Fibroblast of lung (primary cell): ENCODE measurements at regions not wholly inside any gene's neighbourhood (a gene's known extent, or its start where the extent isn't known, plus 50 kb on each side); places are given as distances from the start of the nearest gene placed in this dataset.

ENCODE experiments used
- EZH2 ChIP-seq: IDR thresholded peaks from 2 replicates; pipeline ENCODE4 v1.5.1; 2012; ENCODE audit warnings: low read length, control low read depth, mild to moderate bottlenecking; ENCODE audit errors: missing control alignments
- TF ChIP-seq, protein P1 (sequence below), 2 donors: IDR thresholded peaks in 1 of 2; conservative IDR thresholded peaks in 1 of 2; 1 replicate in 1 of 2; 2 replicates in 1 of 2; pipeline ENCODE4 v1.5.1; 2011 to 2012; ENCODE audit warnings: low read length in 2 of 2, control low read depth in 1 of 2, inconsistent platforms in 1 of 2, low read depth in 1 of 2, mild to moderate bottlenecking in 1 of 2

- TF ChIP-seq, protein P1, sequence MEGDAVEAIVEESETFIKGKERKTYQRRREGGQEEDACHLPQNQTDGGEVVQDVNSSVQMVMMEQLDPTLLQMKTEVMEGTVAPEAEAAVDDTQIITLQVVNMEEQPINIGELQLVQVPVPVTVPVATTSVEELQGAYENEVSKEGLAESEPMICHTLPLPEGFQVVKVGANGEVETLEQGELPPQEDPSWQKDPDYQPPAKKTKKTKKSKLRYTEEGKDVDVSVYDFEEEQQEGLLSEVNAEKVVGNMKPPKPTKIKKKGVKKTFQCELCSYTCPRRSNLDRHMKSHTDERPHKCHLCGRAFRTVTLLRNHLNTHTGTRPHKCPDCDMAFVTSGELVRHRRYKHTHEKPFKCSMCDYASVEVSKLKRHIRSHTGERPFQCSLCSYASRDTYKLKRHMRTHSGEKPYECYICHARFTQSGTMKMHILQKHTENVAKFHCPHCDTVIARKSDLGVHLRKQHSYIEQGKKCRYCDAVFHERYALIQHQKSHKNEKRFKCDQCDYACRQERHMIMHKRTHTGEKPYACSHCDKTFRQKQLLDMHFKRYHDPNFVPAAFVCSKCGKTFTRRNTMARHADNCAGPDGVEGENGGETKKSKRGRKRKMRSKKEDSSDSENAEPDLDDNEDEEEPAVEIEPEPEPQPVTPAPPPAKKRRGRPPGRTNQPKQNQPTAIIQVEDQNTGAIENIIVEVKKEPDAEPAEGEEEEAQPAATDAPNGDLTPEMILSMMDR (conservative IDR thresholded peaks at IDR 0.05 in 1 of 2, IDR thresholded peaks at IDR 0.05 in 1 of 2; ENCODE audit: low read depth in 1 of 2, low read length in 2 of 2) = no peak
- no peak for TF ChIP-seq EZH2
These were observed 2791.0 kb upstream of the PCDH20 start for GRCh38 chr13:64206430-64207225.
